Neural progenitor cell (in vitro differentiated cells): ENCODE measurements at regions not wholly inside any gene's neighbourhood (a gene's known extent, or its start where the extent isn't known, plus 50 kb on each side); places are given as distances from the start of the nearest gene placed in this dataset.

Experiments used
- DNase-seq: peaks from one replicate; pipeline ENCODE4 v3.0.0-alpha.2; 2016; ENCODE audit warnings: low spot score
- H2AFZ ChIP-seq: fragments of 200-600 bp; sonication (generic); replicated peaks from 2 replicates; pipeline ENCODE4 v1.6.1; 2016; ENCODE audit warnings: antibody characterized with exemption
- H3F3A ChIP-seq: fragments of 200-600 bp; sonication (generic); 2 replicates; pipeline ENCODE4 v1.6.1; 2016; ENCODE audit warnings: antibody characterized with exemption, low read depth
- H3K27ac ChIP-seq: fragments of 200-600 bp; sonication (generic); 2 replicates; pipeline ENCODE4 v1.5.1; 2016; ENCODE audit warnings: mild to moderate bottlenecking
- H3K27me3 ChIP-seq: fragments of 200-600 bp; sonication (generic); 2 replicates; pipeline ENCODE4 v1.6.1; 2016; ENCODE audit warnings: mild to moderate bottlenecking, moderate library complexity
- H3K36me3 ChIP-seq: fragments of 200-600 bp; sonication (generic); 2 replicates; pipeline ENCODE4 v1.5.1; 2016
- H3K4me1 ChIP-seq: fragments of 200-600 bp; sonication (generic); 2 replicates; pipeline ENCODE4 v1.6.1; 2016; ENCODE audit warnings: mixed run types
- H3K4me2 ChIP-seq: fragments of 200-600 bp; sonication (generic); 2 replicates; pipeline ENCODE4 v1.6.1; 2016
- H3K4me3 ChIP-seq: fragments of 200-600 bp; sonication (generic); 2 replicates; pipeline ENCODE4 v1.5.1; 2016
- H3K79me2 ChIP-seq: fragments of 200-600 bp; sonication (generic); 2 replicates; pipeline ENCODE4 v1.6.1; 2016; ENCODE audit warnings: low read depth
- H3K9ac ChIP-seq: fragments of 200-600 bp; sonication (generic); 2 replicates; pipeline ENCODE4 v1.6.1; 2016
- H3K9me3 ChIP-seq: fragments of 200-600 bp; sonication (generic); 2 replicates; pipeline ENCODE4 v1.5.1; 2016; ENCODE audit warnings: low read depth
- H4K20me1 ChIP-seq: fragments of 200-600 bp; sonication (generic); 2 replicates; pipeline ENCODE4 v1.6.1; 2016; ENCODE audit warnings: low read depth
- H3K27ac Mint-ChIP-seq: 3 replicates; pipeline ENCODE4 v1.8.0; 2021; ENCODE audit warnings: mixed read lengths
- H3K27me3 Mint-ChIP-seq: 2 replicates; pipeline ENCODE4 v1.8.0; 2022; ENCODE audit warnings: low read depth, mild to moderate bottlenecking, inconsistent platforms, moderate library complexity, mixed read lengths; ENCODE audit not compliant: insufficient read depth
- H3K36me3 Mint-ChIP-seq: 3 replicates; pipeline ENCODE4 v1.8.0; 2021; ENCODE audit warnings: mixed read lengths
- H3K4me1 Mint-ChIP-seq: 3 replicates; pipeline ENCODE4 v1.8.0; 2021; ENCODE audit warnings: mixed read lengths
- H3K4me3 Mint-ChIP-seq: 3 replicates; pipeline ENCODE4 v1.8.0; 2021; ENCODE audit warnings: mild to moderate bottlenecking, moderate library complexity, mixed read lengths
- H3K9me3 Mint-ChIP-seq: 3 replicates; pipeline ENCODE4 v1.8.0; 2020; ENCODE audit warnings: mixed read lengths
- EZH2 ChIP-seq: fragments of 200-600 bp; sonication (generic); IDR thresholded peaks from 2 replicates; pipeline ENCODE4 v1.6.1; 2017; ENCODE audit warnings: antibody characterized with exemption, mild to moderate bottlenecking, moderate library complexity
- EZH2phosphoT487 ChIP-seq: fragments of 200-600 bp; sonication (generic); IDR thresholded peaks from 2 replicates; pipeline ENCODE4 v1.6.1; 2017; ENCODE audit warnings: antibody characterized with exemption
- TF ChIP-seq, protein P1 (sequence below): fragments of 200-600 bp; sonication (generic); IDR thresholded peaks from 2 replicates; pipeline ENCODE4 v1.5.1; 2017; ENCODE audit warnings: antibody characterized with exemption, mild to moderate bottlenecking

DNA sequence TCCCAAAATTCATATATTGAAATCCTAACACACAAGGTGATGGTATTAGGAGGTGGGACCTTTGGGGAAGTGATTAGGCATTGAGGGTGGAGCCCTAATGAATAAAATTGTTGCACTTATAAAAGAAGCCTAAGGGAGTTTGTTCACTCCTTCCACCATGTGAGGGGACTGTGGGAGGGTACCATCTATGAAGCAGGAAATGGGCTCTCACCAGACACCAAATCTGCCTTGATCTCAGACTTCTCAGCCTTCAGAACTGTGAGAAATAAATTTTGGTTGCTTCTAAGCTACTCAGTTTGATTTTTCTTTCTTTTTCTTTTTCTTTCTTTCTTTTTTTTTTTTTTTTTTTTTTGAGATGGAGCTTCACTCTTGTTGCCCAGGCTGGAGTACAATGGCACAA is 116.2 kb upstream of the GPC3 start:
- H3K9ac ChIP-seq = no peak overlapping the region
- H3K27ac ChIP-seq = no peak overlapping the region
- Mint-ChIP-seq H3K36me3 (no peaks in the 10 kb centered on the region), H3K4me3 (no peak overlapping the region), H3K27ac (no peak overlapping the region), H3K27me3 (peaks cover 12% of the 10 kb centered on the region), H3K9me3 (peaks cover 4% of the 10 kb centered on the region), H3K4me1 (no peaks in the 10 kb centered on the region)
- no peaks in the 10 kb centered on the region for H3K9me3 ChIP-seq
- H2AFZ ChIP-seq = no peak overlapping the region
- no peak overlapping the region for H3K4me3 ChIP-seq
- TF ChIP-seq, protein P1, sequence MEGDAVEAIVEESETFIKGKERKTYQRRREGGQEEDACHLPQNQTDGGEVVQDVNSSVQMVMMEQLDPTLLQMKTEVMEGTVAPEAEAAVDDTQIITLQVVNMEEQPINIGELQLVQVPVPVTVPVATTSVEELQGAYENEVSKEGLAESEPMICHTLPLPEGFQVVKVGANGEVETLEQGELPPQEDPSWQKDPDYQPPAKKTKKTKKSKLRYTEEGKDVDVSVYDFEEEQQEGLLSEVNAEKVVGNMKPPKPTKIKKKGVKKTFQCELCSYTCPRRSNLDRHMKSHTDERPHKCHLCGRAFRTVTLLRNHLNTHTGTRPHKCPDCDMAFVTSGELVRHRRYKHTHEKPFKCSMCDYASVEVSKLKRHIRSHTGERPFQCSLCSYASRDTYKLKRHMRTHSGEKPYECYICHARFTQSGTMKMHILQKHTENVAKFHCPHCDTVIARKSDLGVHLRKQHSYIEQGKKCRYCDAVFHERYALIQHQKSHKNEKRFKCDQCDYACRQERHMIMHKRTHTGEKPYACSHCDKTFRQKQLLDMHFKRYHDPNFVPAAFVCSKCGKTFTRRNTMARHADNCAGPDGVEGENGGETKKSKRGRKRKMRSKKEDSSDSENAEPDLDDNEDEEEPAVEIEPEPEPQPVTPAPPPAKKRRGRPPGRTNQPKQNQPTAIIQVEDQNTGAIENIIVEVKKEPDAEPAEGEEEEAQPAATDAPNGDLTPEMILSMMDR = no peak
- TF ChIP-seq EZH2 = no peak
- TF ChIP-seq EZH2phosphoT487 = no peak
- DNase-seq = no peak
- H3K4me1 ChIP-seq = no peaks in the 10 kb centered on the region
- H3F3A ChIP-seq = no peaks in the 10 kb centered on the region
- no peak overlapping the region for H3K4me2 ChIP-seq
- H3K36me3 ChIP-seq = no peaks in the 10 kb centered on the region
- H3K27me3 ChIP-seq = no peaks in the 10 kb centered on the region
- no peaks in the 10 kb centered on the region for H4K20me1 ChIP-seq
- no peaks in the 10 kb centered on the region for H3K79me2 ChIP-seq

GRCh38 chrX:134115270-134115669 is 121.7 kb upstream of the CCDC160 start:
- no peaks in the 10 kb centered on the region for H3K4me1 Mint-ChIP-seq
- H3K9me3 ChIP-seq = peaks cover 4% of the 10 kb centered on the region

GRCh38 chrX:134137341-134137740 is 99.6 kb upstream of the CCDC160 start:
- H3K27ac Mint-ChIP-seq = no peak overlapping the region
- H3K27me3 ChIP-seq = no peaks in the 10 kb centered on the region
- TF ChIP-seq EZH2phosphoT487 = no peak

More at GRCh38 chrX:134115270-134115669, 121.7 kb upstream of the CCDC160 start:
- Histone ChIP-seq H2AFZ (no peak overlapping the region), H3K4me3 (no peak overlapping the region), H3F3A (no peaks in the 10 kb centered on the region), H3K79me2 (no peaks in the 10 kb centered on the region), H3K27me3 (no peaks in the 10 kb centered on the region), H3K9ac (no peak overlapping the region), H3K36me3 (no peaks in the 10 kb centered on the region), H3K4me2 (no peak overlapping the region), H4K20me1 (no peaks in the 10 kb centered on the region), H3K27ac (no peak overlapping the region), H3K4me1 (no peaks in the 10 kb centered on the region)
- H3K36me3 Mint-ChIP-seq = no peaks in the 10 kb centered on the region
- no peak for DNase-seq
- H3K27me3 Mint-ChIP-seq = peaks cover 4% of the 10 kb centered on the region
- peaks cover 18% of the 10 kb centered on the region for H3K9me3 Mint-ChIP-seq
- no peak overlapping the region for H3K4me3 Mint-ChIP-seq
- TF ChIP-seq EZH2phosphoT487 = no peak
- TF ChIP-seq, protein P1 = no peak
- TF ChIP-seq EZH2 = no peak
- no peak overlapping the region for H3K27ac Mint-ChIP-seq

GRCh38 chrX:134139090-134139489 is 97.9 kb upstream of the CCDC160 start:
- TF ChIP-seq EZH2 = no peak
- TF ChIP-seq, protein P1 = no peak
- TF ChIP-seq EZH2phosphoT487 = no peak
- Histone ChIP-seq H3K9me3 (peaks cover 8% of the 10 kb centered on the region), H4K20me1 (no peaks in the 10 kb centered on the region), H3K9ac (no peak overlapping the region), H3K79me2 (no peaks in the 10 kb centered on the region), H3K27ac (no peak overlapping the region), H3K27me3 (no peaks in the 10 kb centered on the region), H2AFZ (no peak overlapping the region), H3K4me2 (no peak overlapping the region), H3F3A (no peaks in the 10 kb centered on the region), H3K4me3 (no peak overlapping the region), H3K4me1 (peaks cover 4% of the 10 kb centered on the region), H3K36me3 (no peaks in the 10 kb centered on the region)
- Mint-ChIP-seq H3K27me3 (peaks cover 16% of the 10 kb centered on the region), H3K4me1 (peaks cover 14% of the 10 kb centered on the region), H3K9me3 (peaks cover 2% of the 10 kb centered on the region), H3K4me3 (no peak overlapping the region), H3K36me3 (no peaks in the 10 kb centered on the region), H3K27ac (no peak overlapping the region)
- no peak for DNase-seq

More at GRCh38 chrX:134137341-134137740, 99.6 kb upstream of the CCDC160 start:
- Histone ChIP-seq H3K79me2 (no peaks in the 10 kb centered on the region), H3F3A (no peaks in the 10 kb centered on the region), H2AFZ (no peak overlapping the region), H3K4me1 (peaks cover 4% of the 10 kb centered on the region), H3K27ac (no peak overlapping the region), H3K9ac (no peak overlapping the region), H3K9me3 (peaks cover 9% of the 10 kb centered on the region), H3K4me2 (no peak overlapping the region), H3K36me3 (no peaks in the 10 kb centered on the region), H3K4me3 (no peak overlapping the region), H4K20me1 (no peaks in the 10 kb centered on the region)
- Mint-ChIP-seq H3K4me3 (no peak overlapping the region), H3K27me3 (peaks cover 13% of the 10 kb centered on the region), H3K9me3 (peaks cover 2% of the 10 kb centered on the region), H3K4me1 (peaks cover 14% of the 10 kb centered on the region), H3K36me3 (no peaks in the 10 kb centered on the region)
- DNase-seq = no peak
